OCI-LY7 (cell line): ENCODE measurements at regions not wholly inside any gene's neighbourhood (a gene's known extent, or its start where the extent isn't known, plus 50 kb on each side); places are given as distances from the start of the nearest gene placed in this dataset.

Experiments
- BruUV-seq: library from RNA; stranded (reverse); fragments of 400-500 nt; replicated peaks from 2 replicates; lab custom pipeline; 2021; lab: Mats Ljungman, UMichigan
- CTCF ChIA-PET: fragments of 300-600 bp; sonication (Branson Sonifier 250); formaldehyde crosslinking; loops from one replicate; lab custom pipeline; 2022; ENCODE audit warnings: antibody characterized with exemption; ENCODE audit not compliant: unreplicated experiment; lab: Charles Lee
- POLR2A ChIA-PET: fragments of 300-600 bp; sonication (Branson Sonifier 250); formaldehyde crosslinking; loops from one replicate; lab custom pipeline; 2022; ENCODE audit warnings: antibody characterized with exemption; lab: Charles Lee
- DNase-seq: peaks from one replicate; pipeline ENCODE4 v3.0.0-alpha.2; 2015; ENCODE audit warnings: low spot score
- H2AFZ ChIP-seq: fragments of 200-600 bp; sonication (generic), shearing (Covaris generic); 2 replicates; pipeline ENCODE4 v1.6.1; 2014; ENCODE audit warnings: mild to moderate bottlenecking, antibody characterized with exemption, low read length, moderate library complexity
- H3K27ac ChIP-seq: fragments of 200-600 bp; sonication (generic); 2 replicates; pipeline ENCODE4 v1.5.1; 2014; ENCODE audit warnings: mixed run types, low read depth, mild to moderate bottlenecking, moderate library complexity, low read length, inconsistent platforms; ENCODE audit not compliant: poor library complexity, severe bottlenecking
- H3K36me3 ChIP-seq: fragments of 200-600 bp; sonication (generic); 2 replicates; pipeline ENCODE4 v1.6.1; 2014; ENCODE audit warnings: mild to moderate bottlenecking, antibody characterized with exemption, low read length, moderate library complexity, mixed read lengths; ENCODE audit not compliant: insufficient read depth
- H3K4me1 ChIP-seq: fragments of 200-600 bp; sonication (generic); 2 replicates; pipeline ENCODE4 v1.5.1; 2014; ENCODE audit warnings: mild to moderate bottlenecking, low read length; ENCODE audit not compliant: insufficient read depth, poor library complexity, severe bottlenecking
- H3K4me2 ChIP-seq: fragments of 200-600 bp; sonication (generic); 2 replicates; pipeline ENCODE4 v1.6.1; 2014; ENCODE audit warnings: mild to moderate bottlenecking, low read length
- H3K4me3 ChIP-seq: fragments of 200-600 bp; sonication (generic); 2 replicates; pipeline ENCODE4 v1.5.1; 2014; ENCODE audit warnings: mild to moderate bottlenecking, low read depth, low read length; ENCODE audit not compliant: poor library complexity, severe bottlenecking
- H3K79me2 ChIP-seq: fragments of 200-600 bp; sonication (generic); 2 replicates; pipeline ENCODE4 v1.6.1; 2016; ENCODE audit warnings: low read depth, mild to moderate bottlenecking, low read length, moderate library complexity, mixed read lengths; ENCODE audit not compliant: insufficient read depth
- H3K9me2 ChIP-seq: fragments of 200-600 bp; sonication (generic); 2 replicates; pipeline ENCODE4 v1.6.1; 2016; ENCODE audit warnings: mild to moderate bottlenecking, low read length, mixed read lengths; ENCODE audit not compliant: insufficient read depth
- H3K9me3 ChIP-seq: fragments of 200-600 bp; sonication (generic); 2 replicates; pipeline ENCODE4 v1.6.1; 2014; ENCODE audit warnings: mild to moderate bottlenecking, mixed run types, low read length, mixed read lengths
- H4K20me1 ChIP-seq: fragments of 200-600 bp; sonication (generic); 2 replicates; pipeline ENCODE4 v1.6.1; 2014; ENCODE audit warnings: mild to moderate bottlenecking, antibody characterized with exemption, low read length, moderate library complexity, mixed read lengths; ENCODE audit not compliant: insufficient read depth
- EZH2phosphoT487 ChIP-seq: fragments of 200-600 bp; sonication (generic); IDR thresholded peaks from 2 replicates; pipeline ENCODE4 v1.6.1; 2018; ENCODE audit warnings: low read depth, borderline replicate concordance, mild to moderate bottlenecking, mixed run types, antibody characterized with exemption, low read length, moderate library complexity, mixed read lengths
- intact Hi-C: fragments of 100-400 bp; cut with micrococcal nuclease; formaldehyde crosslinking; loops from one replicate; pipeline ENCODE4 v1.10.0; 2022; ENCODE audit not compliant: unreplicated experiment
- TF ChIP-seq, protein P1 (sequence below): fragments of 200-600 bp; sonication (generic); conservative IDR thresholded peaks from 2 replicates; pipeline ENCODE4 v1.5.1; 2014; ENCODE audit warnings: mild to moderate bottlenecking, antibody characterized with exemption, low read length, moderate library complexity, mixed read lengths

DNA sequence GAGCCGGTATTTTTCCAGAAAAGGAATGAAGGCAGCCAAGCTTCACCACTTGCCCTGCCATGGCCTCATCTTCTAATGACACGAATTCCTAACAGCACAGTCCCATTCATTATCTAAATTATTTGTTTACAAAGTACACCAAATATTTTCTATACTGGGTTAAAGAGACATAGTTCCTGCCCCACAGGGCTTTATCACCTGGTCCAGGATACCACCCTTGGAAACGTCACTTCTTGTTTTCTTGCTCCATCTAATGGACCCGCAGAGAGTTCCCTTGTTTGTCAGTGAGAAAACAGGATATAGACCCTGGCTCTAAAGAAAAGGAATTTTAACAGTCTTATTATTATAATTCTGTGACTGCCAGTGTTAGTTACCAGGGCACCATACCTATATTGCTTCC is 1165.4 kb downstream of the GATA3 start:
- no peak for TF ChIP-seq EZH2phosphoT487
- TF ChIP-seq, protein P1, sequence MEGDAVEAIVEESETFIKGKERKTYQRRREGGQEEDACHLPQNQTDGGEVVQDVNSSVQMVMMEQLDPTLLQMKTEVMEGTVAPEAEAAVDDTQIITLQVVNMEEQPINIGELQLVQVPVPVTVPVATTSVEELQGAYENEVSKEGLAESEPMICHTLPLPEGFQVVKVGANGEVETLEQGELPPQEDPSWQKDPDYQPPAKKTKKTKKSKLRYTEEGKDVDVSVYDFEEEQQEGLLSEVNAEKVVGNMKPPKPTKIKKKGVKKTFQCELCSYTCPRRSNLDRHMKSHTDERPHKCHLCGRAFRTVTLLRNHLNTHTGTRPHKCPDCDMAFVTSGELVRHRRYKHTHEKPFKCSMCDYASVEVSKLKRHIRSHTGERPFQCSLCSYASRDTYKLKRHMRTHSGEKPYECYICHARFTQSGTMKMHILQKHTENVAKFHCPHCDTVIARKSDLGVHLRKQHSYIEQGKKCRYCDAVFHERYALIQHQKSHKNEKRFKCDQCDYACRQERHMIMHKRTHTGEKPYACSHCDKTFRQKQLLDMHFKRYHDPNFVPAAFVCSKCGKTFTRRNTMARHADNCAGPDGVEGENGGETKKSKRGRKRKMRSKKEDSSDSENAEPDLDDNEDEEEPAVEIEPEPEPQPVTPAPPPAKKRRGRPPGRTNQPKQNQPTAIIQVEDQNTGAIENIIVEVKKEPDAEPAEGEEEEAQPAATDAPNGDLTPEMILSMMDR, result no peak
- Histone ChIP-seq H3K36me3 (no peaks in the 10 kb centered on the region), H3K4me2 (no peak overlapping the region), H2AFZ (no peak overlapping the region), H3K4me1 (no peaks in the 10 kb centered on the region), H3K27ac (no peak overlapping the region), H3K79me2 (no peaks in the 10 kb centered on the region), H3K4me3 (no peak overlapping the region), H4K20me1 (no peaks in the 10 kb centered on the region), H3K9me3 (no peaks in the 10 kb centered on the region), H3K9me2 (no peaks in the 10 kb centered on the region)
- ChIA-PET CTCF (no interaction called here), POLR2A (no interaction called here)
- no TSS peak for BruUV-seq
- no peak for DNase-seq
- intact Hi-C loops, result no loop called here

DNA sequence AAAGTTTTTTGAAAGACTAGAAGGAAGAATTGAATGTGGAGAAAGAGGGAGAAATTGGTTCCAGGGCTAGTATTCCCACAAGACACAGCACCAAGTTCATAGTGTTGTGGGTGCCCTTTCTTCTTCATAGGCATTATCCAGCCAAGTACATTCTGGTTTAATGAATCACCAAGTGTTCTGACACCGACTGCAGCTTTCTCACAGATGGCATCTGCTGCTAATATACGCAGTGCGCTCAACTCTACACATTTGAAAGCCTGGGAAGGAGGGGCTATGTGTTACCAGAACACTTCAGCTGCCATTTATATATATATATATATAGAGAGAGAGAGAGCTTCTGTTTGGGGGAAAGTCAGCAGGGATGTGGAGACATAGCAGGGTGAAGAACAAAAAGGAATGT is 1168.4 kb downstream of the GATA3 start:
- H3K9me3 ChIP-seq, result no peaks in the 10 kb centered on the region
- no peak for DNase-seq
- ChIA-PET CTCF (no interaction called here), POLR2A (no interaction called here)
- no peak overlapping the region for H3K27ac ChIP-seq
- no peak for TF ChIP-seq EZH2phosphoT487
- TF ChIP-seq, protein P1, result no peak
- no TSS peak for BruUV-seq
- H3K4me1 ChIP-seq, result no peaks in the 10 kb centered on the region
- H3K36me3 ChIP-seq, result no peaks in the 10 kb centered on the region
- H3K9me2 ChIP-seq, result no peaks in the 10 kb centered on the region
- intact Hi-C loops, result no loop called here
- H3K4me3 ChIP-seq, result no peak overlapping the region
- no peak overlapping the region for H3K4me2 ChIP-seq
- H2AFZ ChIP-seq, result no peak overlapping the region
- H4K20me1 ChIP-seq, result no peaks in the 10 kb centered on the region
- no peaks in the 10 kb centered on the region for H3K79me2 ChIP-seq

DNA sequence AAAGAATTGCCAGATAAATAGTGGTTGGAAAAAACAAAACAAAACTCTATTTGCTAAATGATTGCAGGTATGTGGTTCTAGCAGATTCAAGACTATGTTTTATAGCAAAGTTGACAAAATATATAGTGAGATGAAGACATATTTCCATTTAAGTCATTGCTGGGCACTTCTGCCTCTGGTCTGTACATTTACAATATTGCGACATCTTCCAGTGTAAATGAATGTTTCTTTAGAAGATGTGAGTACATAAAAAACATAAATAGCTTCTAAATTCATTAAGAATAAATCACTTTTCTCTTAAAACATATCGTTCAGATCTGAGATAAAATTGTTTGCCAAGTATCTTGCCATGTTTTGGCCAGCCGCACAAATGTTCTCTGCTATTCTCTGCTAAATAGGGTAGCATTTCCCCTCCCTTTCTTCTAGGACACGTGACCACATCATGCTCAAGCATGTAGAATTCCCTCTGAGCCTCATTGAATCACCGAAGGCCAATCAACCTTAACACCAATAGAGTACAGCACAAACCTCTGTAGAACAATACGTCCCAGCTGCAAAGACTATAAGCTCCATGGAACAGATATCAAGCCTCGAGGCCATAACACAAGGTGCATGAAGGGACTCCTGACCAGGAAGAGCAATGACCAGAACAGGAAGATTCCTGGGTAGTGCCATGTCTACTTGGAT is 1173.3 kb downstream of the GATA3 start:
- BruUV-seq, result no TSS peak
- DNase-seq, result no peak
- TF ChIP-seq EZH2phosphoT487, result no peak
- TF ChIP-seq, protein P1, result no peak
- Histone ChIP-seq H3K4me1 (no peaks in the 10 kb centered on the region), H2AFZ (no peak overlapping the region), H3K27ac (no peak overlapping the region), H3K4me2 (no peak overlapping the region), H3K9me3 (no peaks in the 10 kb centered on the region), H3K36me3 (no peaks in the 10 kb centered on the region), H3K9me2 (no peaks in the 10 kb centered on the region), H3K79me2 (no peaks in the 10 kb centered on the region), H3K4me3 (no peak overlapping the region), H4K20me1 (no peaks in the 10 kb centered on the region)
- ChIA-PET POLR2A (no interaction called here), CTCF (no interaction called here)
- intact Hi-C loops, result no loop called here
